ENCODE measurements at regions not wholly inside any gene's neighbourhood (a gene's known extent, or its start where the extent isn't known, plus 50 kb on each side); places are given as distances from the start of the nearest gene placed in this dataset.

DNA sequence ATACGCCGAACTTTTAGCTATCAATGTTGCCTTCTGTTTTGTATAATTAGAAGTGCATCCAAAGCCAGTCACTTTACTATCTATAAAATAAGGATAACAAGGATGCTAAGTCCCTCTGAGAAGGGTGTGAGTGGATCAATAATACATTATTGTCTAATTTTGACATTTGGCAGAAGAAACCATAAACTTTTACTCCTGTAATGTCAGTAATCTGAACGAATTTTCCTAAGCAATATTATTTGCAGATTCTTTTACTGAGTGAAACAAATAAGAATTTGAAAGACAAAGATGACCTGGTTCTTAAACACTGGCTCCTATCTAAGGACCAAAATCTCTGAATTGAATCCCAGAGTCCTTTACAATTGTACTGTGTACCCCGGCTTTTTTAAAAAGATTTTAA is 126.6 kb upstream of the TMEM161B start:
- no peak for DNase-seq

DNA sequence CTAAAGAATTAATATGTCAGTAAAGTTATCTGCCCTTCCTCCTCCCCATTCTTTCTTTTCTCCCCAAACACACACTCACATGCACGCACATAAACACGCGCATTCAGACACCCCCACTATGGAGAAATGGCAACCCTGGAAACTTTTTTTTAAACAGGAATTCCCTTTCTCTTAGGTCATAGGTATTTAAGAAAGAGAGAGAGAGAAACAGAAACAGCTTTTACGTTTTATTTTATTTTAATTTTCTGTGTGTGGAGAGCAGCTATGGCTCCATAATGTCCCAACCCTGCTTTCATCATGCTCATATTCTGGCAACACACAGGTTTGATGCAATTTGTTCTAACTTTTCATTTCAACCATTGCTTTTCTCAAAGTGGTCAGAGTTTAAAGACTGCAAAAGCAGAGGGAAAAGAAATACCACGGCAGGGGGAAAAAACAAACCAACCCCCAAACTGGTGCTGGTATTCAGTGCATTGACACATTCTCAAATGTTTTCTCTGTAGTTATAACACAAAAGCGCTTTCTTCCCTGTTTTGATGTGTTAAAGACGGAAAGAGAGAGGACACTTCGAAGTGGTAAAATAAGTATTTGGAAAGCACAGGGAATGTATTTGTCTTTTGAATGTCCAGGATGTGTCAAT is 126.0 kb upstream of the TMEM161B start:
- no peak for DNase-seq

GRCh38 chr5:88393716-88394535 is 125.3 kb upstream of the TMEM161B start:
- no peak for DNase-seq

DNA sequence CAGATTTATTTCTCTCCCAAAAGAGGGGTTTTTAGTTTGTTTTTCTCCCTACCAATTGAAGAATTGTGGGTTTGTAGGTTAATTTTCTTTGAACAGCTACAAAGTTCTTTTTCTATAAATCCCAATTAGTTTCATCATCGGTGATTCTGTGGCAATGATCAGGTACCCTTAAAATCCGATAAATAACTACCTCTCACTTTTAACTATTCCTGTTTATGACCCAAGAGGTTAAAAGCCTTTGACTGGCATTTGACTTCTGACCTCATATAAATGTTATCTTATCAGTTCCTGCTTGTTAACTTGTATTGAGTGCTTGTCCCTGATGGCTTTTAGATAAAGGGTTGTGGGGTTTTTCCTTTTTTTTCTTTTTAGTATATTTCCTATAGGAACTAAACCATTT is 124.4 kb upstream of the TMEM161B start:
- no peak for DNase-seq

DNA sequence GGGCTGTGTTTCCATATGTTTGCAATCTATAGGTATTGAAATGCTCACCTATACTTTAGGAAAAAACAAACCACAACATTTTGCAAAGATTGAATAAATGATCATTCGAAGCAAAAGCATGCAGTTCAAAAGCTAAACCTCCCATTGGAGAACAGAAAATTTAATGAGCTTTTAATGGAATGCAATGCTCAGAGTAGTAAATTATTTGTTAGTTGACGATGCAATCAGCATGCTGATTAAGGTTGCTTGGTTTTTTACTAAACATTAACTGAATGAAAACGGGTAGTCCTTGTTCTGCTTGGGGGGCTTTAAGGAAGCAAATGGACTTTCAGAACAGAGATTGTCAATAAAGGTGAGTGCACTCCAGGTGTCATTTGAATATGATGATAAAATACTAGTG is 123.3 kb upstream of the TMEM161B start:
- no peak for DNase-seq

DNA sequence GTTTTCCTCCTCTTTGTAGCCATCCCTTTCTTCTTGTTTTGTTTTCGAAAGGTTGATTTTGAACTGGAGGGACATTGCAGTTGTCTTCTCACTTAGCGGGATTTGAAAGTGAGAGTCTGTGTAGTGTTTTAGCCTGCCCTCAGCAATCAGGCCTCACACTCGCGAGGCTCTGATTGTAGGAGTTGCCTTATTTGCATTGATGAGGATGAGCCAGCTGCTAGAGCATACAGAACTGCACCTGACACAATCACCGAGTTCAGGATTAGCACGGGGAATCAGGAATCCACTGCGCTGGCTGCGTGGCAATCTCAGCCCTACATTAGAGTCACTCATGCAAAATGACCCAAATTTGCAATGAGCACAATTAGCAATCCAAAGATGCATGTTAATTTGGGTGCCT is 122.5 kb upstream of the TMEM161B start:
- no peak for DNase-seq

DNA sequence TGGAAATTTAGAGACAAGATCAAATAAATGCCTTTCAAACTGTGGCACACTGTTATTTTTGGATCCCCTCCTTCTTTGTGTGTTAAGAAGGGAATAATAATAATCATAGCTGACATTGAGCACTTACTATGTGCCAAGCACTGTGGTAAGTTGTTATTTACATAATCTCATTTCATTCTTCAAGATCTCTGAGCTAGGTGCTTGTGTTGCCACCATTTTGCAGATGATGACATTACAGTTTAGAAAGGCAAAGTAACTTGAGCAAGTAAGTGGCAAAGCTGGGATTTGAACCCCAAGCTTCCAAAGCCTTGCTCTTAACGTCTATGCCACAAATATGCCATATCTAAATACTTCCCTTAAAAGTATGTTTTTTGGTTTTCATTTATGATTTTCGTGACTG is 121.8 kb upstream of the TMEM161B start:
- DNase-seq, result no peak

GRCh38 chr5:88390096-88390441 is 121.4 kb upstream of the TMEM161B start:
- no peak for DNase-seq

DNA sequence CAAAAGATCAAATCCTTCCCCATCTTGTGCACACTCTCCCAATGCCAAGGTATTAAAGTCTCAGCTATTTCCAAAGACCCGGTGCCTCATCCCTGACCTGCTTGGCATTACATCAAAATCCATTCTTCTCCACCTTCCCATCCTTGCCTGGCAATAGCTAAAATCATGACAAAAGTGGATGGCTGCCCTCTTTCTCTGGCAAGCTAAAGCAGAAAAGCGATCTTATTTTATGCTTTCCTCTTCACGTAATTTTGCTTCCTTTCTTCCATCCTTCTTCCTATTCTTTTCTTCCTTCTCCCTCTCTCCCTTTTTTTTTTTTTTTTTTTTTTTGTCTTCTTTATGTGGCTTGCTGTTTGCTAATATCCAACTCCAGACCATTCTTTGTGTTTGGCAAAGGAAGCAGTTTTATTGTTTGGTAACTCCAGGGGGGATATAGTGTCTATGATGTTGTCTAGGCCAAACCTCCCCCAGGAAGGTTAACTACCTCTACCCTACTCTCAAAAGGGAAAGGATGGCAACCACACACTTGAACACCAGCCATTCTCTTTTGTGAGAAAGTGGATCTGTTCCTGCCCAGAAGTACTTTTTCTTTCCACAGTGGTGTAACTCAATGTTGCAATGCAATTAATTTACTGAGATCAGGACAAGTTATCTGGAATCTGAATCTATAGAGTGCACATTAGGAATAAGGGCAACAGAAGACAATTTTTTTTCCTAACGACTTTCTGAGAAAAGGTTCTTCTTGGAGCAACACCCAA is 120.9 kb upstream of the TMEM161B start:
- DNase-seq, result no peak

DNA sequence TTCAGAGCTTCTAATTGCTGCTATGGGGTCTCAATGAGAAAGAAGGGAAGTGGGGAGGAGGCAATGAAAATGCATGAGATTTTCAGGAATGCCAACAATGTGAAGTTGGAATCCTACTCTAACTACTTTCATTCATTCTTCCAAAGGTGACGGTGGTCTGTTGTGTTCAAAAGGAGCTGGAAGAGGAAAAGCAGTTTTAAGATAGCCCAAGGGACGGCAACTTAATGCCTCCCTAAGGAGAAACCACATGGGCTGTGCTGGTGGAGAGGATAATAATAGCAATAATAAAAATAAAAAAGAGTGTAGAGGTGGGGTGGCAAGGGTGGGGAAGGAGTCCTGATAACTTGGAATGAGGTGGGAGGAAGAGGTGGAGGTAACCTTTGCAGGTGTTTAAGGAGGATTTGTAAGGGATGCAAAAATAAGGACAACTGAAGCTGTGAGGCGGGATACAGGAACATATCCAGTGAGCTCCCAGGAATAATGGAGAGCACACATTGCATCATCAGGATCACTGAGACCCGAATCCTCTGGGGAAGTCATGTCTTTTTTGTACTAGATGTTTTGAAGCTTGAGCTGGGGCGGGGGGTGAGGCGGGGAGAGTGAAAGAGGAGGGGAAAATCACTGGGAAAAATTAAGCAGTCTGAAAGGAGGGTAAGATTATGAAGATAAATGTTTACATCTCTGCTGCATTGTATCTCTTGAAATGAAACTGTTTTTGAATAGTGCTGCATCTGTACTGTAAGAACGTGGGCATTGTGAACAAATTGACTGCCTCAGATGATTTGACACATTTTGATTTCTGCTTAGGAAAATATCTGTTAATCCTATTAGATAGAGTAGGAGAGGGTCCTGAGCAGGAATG is 120.1 kb upstream of the TMEM161B start:
- DNase-seq, result no peak

GRCh38 chr5:88384886-88385285 is 116.2 kb upstream of the TMEM161B start:
- no peak for DNase-seq

- no peak for DNase-seq
Measured at GRCh38 chr5:88380332-88380731, 111.7 kb upstream of the TMEM161B start.

- DNase-seq, result no peak
Measured at GRCh38 chr5:88377705-88378656, 109.3 kb upstream of the TMEM161B start.

- no peak for DNase-seq
Measured at GRCh38 chr5:88377240-88377639, 108.6 kb upstream of the TMEM161B start.

DNA sequence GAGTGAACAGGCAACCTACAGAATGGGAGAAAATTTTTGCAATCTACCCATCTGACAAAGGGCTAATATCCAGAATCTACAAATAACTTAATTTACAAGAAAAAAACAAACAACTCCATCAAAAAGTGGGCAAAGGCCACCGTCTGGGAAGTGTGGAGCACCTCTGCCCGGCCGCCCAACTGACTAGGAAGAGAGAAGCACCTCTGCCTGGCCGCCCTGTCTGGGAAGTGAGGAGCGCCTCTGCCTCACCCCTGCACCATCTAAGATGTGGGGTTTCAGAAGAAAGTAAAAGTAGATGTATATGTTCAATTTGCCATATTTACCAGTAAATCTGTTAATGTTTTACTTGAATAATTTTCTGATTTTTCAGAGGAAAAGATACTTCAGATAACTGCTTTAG is 108.1 kb upstream of the TMEM161B start:
- DNase-seq, result no peak

- no peak for DNase-seq
Measured at GRCh38 chr5:88374391-88374790, 105.7 kb upstream of the TMEM161B start.

DNA sequence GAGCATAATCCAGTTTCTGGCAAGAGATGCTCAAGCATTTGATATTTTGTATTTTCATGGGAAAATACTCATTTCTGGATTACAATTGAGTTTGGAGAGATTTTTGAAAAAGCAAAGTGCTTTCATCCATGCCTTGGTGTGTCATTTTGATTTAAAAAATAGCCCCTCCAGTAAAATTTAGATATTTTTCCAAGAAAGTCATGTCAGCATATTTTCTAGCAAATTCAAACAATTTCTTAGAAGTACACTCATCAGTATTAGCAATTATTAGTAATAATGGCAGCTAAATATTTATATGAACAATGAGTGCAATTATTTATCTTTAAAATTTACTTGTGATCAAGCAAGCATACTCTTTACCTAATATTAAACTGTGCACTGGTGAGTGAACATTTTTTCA is 102.2 kb upstream of the TMEM161B start:
- no peak for DNase-seq

DNA sequence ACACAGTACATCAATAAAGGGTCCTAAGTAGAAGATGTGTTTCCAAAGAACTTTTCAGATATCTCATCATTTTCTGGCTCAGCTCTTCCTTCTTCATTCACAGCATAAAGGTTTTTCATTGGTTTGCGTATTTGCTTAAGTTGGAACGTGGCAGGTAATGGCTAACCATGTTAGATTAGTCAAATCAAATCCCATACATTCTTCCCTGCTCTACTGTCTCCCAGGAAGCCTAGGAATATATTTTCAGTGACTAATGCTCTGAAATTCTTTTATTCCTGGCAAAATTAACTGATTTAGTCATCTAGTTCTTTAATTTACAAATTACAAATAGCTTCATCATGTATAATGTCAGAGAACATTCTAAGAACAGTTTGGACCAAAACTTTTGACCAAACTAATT is 99.6 kb upstream of the TMEM161B start:
- no peak for DNase-seq

DNA sequence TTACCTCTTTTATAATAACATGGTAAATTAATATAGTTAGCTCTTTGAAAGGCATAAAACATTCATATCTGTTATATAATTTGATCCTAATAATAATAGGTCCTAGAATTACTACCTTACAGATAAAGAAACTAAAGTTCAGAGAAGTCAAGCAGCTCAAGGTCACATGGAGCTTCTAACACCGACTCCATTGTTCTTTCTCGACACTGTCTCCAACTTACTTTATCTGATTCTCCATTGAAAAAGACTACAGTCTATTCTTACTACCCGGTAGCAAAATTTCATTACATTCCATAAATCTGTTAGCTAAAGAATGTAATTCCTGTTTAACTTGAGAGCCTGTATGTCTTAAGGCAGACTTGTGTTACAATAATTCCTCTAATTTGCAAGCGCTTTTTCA is 96.3 kb upstream of the TMEM161B start:
- no peak for DNase-seq

- DNase-seq, result no peak
Measured at GRCh38 chr5:88355490-88356050, 86.9 kb upstream of the TMEM161B start.

DNA sequence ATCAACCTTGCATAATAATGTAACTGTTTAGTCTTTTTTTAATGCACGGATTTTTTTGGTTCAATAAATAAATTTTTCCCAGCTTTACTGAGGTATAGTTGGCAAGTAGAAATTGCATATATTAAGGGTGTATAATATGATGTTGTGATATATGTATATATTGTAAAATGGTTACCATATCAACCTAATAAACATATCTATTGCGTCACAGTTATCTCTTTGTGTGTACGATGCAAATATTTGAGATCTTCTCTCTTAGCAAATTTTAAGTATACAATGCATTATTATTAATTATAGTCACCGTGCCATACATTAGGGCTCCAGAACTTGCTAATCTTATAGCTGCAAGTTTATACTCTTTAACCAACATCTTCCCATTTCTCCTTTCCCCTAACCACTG is 57.2 kb upstream of the TMEM161B start:
- DNase-seq, result no peak

Data from occipital lobe (tissue), 1 donor.